DMS 273 (cell line): ENCODE measurements at regions not wholly inside any gene's neighbourhood (a gene's known extent, or its start where the extent isn't known, plus 50 kb on each side); places are given as distances from the start of the nearest gene placed in this dataset.
A peak's percentile ranks its signal among the peaks of the same experiment; 100 is the strongest.

Source experiments
- DNase-seq: peaks from one replicate; lab custom pipeline; 2025; ENCODE audit not compliant: unreplicated experiment; lab: John Stamatoyannopoulos, UW

DNA sequence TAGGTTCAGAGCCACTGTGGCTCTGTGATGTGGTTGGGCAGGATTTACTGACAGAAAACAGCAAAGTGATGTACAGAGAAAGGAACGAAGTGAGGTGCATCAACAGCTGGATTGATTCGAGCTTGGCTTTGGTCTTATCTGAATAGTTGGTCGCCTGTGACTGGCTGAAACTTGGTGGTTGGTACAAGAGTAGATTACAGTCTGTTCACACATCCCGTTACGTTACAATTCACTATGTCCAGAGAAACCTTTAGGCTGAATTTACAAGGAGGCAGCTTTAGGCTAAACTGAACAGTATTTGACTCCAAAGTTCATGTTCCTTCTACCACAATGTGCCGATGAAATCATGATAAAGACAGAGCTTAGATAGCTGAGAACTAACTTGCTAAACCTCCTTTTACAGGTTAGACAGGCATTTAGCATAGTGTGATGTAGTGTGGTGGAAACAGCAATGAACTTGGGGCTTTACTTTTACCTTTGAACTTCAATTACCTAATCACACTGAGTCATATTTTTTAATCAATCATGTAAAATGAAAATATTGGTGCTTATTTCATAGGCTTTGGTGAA lies 210.2 kb upstream of the PUM3 start:
- DNase-seq: no peak

- DNase-seq: no peak
Measured at GRCh38 chr9:3049636-3050035, 205.7 kb upstream of the PUM3 start.

DNA sequence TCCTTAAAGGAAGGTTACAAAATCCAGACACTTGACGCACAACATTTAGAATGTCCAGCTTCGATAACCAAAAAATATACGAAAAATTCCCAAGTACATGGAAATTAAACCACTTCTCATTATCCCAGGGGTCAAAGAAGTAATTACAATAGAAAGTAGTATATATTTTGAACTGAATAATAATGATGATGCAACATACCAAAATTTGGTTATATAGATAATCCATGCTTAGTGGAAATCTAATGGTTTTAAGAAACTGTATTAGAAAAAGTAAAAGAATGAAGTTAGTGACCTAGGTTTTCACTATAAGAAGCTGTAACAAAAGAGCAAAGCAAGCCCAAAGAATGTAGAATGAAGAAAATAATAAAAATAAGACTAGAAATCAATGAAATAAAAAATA lies 204.0 kb upstream of the PUM3 start:
- no peak for DNase-seq

GRCh38 chr9:3045153-3045552 lies 201.3 kb upstream of the PUM3 start:
- DNase-seq: peak; percentile 13

DNA sequence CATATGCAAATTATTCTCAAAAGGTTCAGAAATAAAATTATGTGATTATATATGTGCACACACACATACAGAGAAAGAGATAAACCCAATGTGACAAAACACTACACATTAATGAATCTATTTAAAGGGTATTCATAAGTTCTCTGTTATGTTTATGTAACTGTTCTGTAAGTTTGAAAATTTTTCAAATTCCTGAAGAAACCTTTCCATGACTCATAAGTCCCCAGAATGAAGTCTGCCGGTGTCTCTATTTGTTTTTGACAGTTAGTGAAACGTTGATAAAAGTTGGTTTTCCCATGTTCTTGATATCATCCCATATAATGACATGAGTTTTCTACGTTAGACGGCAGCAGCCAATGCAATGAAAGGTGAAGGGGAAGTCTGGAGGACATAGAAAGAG lies 199.5 kb upstream of the PUM3 start:
- DNase-seq: no peak

- no peak for DNase-seq
Measured at GRCh38 chr9:3040761-3041160, 196.9 kb upstream of the PUM3 start.

DNA sequence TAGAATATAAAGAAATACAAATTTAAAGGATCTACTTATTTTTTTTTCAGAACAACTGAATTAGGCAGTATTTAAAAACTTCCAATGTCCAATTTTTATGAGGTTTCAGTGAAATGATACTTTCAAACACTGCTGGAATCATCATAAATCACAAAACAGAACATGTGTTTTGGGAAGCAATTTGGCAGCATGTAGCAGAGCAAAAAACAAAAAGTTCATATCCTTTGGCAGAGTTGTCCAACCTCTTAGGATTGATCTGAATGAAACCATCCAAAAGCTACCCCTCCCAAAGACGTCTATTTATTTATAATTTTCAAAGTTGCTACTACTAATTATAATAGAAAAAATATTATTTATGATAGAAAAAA lies 192.4 kb upstream of the PUM3 start:
- no peak for DNase-seq

DNA sequence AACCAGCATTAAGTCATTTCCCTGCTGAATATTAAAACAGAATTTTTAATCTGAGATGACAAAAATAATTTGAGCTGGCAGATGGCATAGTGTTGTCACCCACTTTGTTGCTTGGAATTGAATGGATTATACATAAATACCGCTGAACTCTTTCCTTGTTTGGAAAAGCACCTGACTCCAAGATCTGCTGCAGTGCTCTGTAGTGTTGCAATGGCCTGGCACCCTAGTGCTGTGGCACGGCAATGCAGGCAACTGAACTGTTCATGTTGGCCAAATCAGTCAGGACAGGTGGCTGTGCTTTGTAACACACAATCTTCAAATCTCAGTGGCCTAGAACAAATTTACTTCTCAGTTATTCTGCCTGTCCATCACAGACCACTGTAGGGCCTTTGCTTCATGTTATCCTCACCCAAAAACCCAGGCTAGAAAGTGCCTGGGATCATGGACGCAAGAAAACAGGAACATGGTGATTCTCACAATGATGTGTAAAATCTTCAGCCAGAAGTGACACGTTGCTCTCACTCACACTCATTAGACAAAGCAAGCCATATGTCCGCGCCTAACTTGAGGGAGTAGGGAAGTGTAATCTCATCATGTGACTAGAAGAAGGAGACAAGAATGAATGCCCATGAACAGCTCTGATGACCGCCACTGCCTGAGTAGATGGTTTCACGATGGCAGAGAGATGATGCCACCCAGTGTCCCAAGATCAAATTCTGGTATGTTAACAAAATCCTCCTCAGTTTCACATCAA lies 191.9 kb upstream of the PUM3 start:
- DNase-seq: peak; percentile 45

- DNase-seq: no peak
Measured at GRCh38 chr9:3032898-3033297, 189.0 kb upstream of the PUM3 start.

- peak; percentile 83 for DNase-seq
Measured at GRCh38 chr9:3028535-3028934, 184.6 kb upstream of the PUM3 start.

DNA sequence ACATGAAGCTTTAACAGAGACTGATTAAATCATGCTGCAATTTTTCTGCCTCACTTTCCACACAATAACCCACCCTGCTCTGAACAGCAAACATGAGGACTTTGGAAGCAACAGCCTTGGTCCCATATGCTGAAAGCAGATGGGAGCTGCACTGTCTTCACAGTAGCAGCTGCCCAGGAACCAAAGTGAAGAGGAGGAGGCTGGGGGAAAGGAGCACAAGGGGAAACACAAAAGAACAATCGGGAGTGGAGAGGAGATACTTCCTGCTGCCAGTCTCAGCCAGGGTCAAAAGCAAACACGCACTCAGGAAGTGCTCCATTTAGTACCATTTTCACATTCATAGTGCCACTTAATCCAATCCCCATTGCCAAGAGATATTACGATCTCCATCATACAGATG lies 183.3 kb upstream of the PUM3 start:
- DNase-seq: peak; percentile 88

DNA sequence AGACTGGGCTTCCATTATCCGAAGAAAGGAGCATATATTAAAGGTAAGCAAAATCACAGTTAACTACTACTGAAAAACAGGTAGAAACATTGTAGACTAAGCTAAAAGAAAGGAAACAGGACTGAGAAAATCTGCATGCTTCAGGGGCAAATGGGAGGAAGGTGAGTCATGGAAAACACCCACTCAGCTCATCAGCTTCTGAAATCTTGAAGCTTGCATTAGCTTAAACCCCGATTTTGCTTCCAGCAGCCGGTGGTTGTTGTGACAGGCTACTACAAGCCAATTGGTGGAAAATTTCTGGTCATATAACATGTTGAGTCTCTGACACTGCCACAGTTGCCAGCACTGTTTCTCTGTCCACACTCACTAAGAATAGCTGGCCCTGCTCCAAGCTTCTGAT lies 179.6 kb upstream of the PUM3 start:
- DNase-seq: peak; percentile 10

GRCh38 chr9:3018691-3019230 lies 174.9 kb upstream of the PUM3 start:
- DNase-seq: peak; percentile 90

GRCh38 chr9:3018071-3018470 lies 174.2 kb upstream of the PUM3 start:
- DNase-seq: peak; percentile 90

- no peak for DNase-seq
Measured at GRCh38 chr9:3014178-3014577, 170.3 kb upstream of the PUM3 start.

- DNase-seq: no peak
Measured at GRCh38 chr9:3012842-3013241, 168.9 kb upstream of the PUM3 start.

GRCh38 chr9:3012245-3012644 lies 168.3 kb upstream of the PUM3 start:
- no peak for DNase-seq

GRCh38 chr9:3008091-3008490 lies 164.2 kb upstream of the PUM3 start:
- DNase-seq: peak; percentile 32

GRCh38 chr9:3007326-3007725 lies 163.4 kb upstream of the PUM3 start:
- no peak for DNase-seq

GRCh38 chr9:3006851-3007250 lies 163.0 kb upstream of the PUM3 start:
- peak; percentile 25 for DNase-seq

DNA sequence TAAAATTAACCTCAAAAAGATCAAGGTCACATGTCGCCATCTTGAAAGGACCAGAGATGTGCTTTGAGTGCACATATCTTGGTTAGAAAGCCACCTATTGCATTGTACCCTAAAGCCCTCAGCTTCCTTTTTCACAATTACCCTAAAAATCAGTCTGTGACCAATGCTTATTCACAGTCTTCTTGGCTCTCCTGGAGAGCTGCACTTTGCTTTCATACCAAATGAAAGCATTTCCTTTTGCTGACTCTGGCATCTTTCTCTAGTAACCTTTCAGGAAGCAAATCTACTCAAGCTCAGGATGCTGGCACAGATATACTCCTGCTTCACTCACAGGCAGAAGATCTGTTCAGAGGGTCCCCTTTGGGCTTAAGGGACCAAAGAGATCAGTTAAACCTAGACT lies 160.7 kb upstream of the PUM3 start:
- no peak for DNase-seq

DNA sequence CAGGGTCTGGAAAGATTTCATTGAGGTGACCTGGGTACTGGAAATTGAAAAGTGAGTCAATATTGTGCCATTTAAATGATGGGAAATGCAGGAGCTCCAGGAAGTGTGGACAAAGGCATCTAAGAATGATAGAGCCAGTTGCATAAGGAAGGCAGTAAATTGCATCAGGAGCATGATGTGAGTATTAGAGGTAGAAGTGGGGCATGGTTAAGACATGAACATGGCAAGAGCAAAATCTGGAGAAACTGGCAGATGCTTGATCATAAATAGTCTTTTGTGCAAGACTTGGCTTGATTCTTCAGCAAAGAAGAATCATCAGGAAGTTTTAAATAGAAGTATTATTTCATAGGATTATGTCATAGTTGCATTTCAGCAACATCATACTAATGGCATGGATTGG lies 157.4 kb upstream of the PUM3 start:
- no peak for DNase-seq

DNA sequence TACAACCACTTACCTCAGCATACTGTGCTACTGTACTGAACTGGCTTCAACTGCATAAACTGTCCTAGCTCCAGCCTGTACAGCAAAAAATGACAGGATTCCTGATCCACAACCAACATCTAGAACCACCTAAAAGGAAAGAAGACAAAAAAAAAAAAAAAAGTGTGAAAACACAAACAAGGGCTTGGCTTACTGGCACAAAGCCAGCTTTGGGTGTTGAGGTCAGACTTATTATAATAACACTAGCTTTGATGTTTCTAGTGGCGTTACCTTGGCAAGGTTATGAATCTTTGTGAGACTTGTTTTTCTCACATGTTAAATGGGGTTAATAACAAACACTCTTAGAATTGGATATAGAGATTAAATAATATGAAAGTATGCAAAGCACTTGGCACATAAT lies 148.5 kb upstream of the PUM3 start:
- peak; percentile 9 for DNase-seq
